Pancreas (tissue), 10 donors: ENCODE measurements at regions not wholly inside any gene's neighbourhood (a gene's known extent, or its start where the extent isn't known, plus 50 kb on each side); places are given as distances from the start of the nearest gene placed in this dataset.

Source experiments
- ATAC-seq, 4 donors: fragments of 200-7000 bp; cut with Tn5 transposase; one replicate each; pipeline versions ENCODE4 v1.8.0 to v1.9.1; 2020; ENCODE audit warnings: mild to moderate bottlenecking in 4 of 4, moderate library complexity in 4 of 4
- DNase-seq, 6 donors: peaks; one replicate each; pipeline ENCODE4 v3.0.0-alpha.2; 2020
- FAIRE-seq: peaks from 2 replicates; lab custom pipeline; 2012; peaks lifted over from hg19 to GRCh38; lab: Jason Lieb, UNC
- H3K27ac ChIP-seq, 4 donors: fragments of 200-600 bp; sonication (generic); 1 replicate in 3 of 4; 2 replicates in 1 of 4; pipeline versions ENCODE4 v1.5.0 to v1.8.0; 2020
- H3K27me3 ChIP-seq, 4 donors: fragments of 200-600 bp; one replicate each; pipeline ENCODE4 v1.8.0; 2021
- H3K36me3 ChIP-seq, 3 donors: fragments of 200-600 bp; sonication (generic) in 1 of 3; one replicate each; pipeline versions ENCODE4 v1.5.0 to v1.8.0; 2020 to 2021
- H3K4me1 ChIP-seq, 3 donors: fragments of 200-600 bp; one replicate each; pipeline ENCODE4 v1.8.0; 2021
- H3K4me3 ChIP-seq, 4 donors: fragments of 200-600 bp; sonication (generic) in 2 of 4; one replicate each; pipeline versions ENCODE4 v1.5.0 to v1.8.0; 2020 to 2021
- H3K9me3 ChIP-seq, 4 donors: fragments of 200-600 bp; one replicate each; pipeline ENCODE4 v1.8.0; 2021
- CTCF ChIP-seq, 4 donors: fragments of 200-600 bp; sonication (generic) in 3 of 4; IDR thresholded peaks; one replicate each; pipeline versions ENCODE4 v1.5.0 to v1.8.0; 2021; ENCODE audit warnings: antibody characterized with exemption in 4 of 4
- WGBS, 2 donors: extraction: QIAGEN DNeasy Blood & Tissue Kit; methylation state at CpG; one replicate each; pipeline ENCODE4 v1.1.7; 2013; 5-methylcytosine and 5-hydroxymethylcytosine counted together
- intact Hi-C, 3 donors: fragments of 100-400 bp; cut with DNase I; formaldehyde crosslinking; loops; one replicate each; pipeline versions ENCODE4 v1.11.1 to v1.14.2; 2022
- donor health status: healthy with polysubstance abuse.
- donor health status: DM: no; HTN: no; CAD: no; lungs with moderate emphysema.
- donor health status: DM: no; HTN: no; CAD: no.
- donor health status: control.
- donor health status: control.
- donor health status: Bipolar disorder and iron deficiency.
- donor health status: DM: yes; HTN: yes; CAD: no.
- donor health status: DM: no; HTN: no; CAD: no.
- donor health status: DM: no; HTN: no; CAD: no.
- donor health status: DM: yes; HTN: yes; CAD: no.

DNA sequence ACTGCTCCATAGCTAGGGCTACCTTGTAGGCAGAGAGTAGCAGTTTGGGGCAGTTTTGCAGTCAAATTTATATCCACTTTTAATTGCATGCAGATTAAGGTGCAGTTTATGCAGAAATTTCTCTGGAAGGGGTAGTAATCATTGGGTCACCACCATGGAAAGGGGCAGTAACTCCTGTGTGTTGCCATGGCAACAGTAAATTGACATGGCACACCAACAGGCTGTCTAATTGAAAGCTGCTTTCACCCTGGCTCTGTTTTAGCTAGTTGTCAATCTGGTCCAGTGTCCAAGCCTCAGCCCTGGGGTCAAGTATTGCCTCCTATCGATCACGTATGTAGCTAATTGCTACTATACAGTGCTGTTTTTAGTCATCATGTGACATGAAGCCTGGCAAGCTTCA is 786.1 kb upstream of the CNTN5 start:
- no peak for ATAC-seq
- FAIRE-seq = no peak
- WGBS, 2 donors = 73 to 75% methylated on average over 2 of the region's 2 CpGs

GRCh38 chr11:98243897-98244296 is 776.9 kb upstream of the CNTN5 start:
- H3K4me3 ChIP-seq = no peak overlapping the region
- H3K27me3 ChIP-seq = no peaks in the 10 kb centered on the region
- FAIRE-seq (no peak), ATAC-seq (no peak), DNase-seq (no peak)
- intact Hi-C loops = no loop called here
- H3K27ac ChIP-seq = no peak overlapping the region
- no peaks in the 10 kb centered on the region for H3K4me1 ChIP-seq
- TF ChIP-seq CTCF (IDR thresholded peaks at IDR 0.05) = no peak
- no peaks in the 10 kb centered on the region for H3K9me3 ChIP-seq
- 66 to 78% methylated on average over 6 of the region's 6 CpGs for WGBS, 2 donors
- no peaks in the 10 kb centered on the region for H3K36me3 ChIP-seq

More for the DNA sequence above, 786.1 kb upstream of the CNTN5 start:
- intact Hi-C loops = no loop called here
- Histone ChIP-seq H3K27ac (no peak overlapping the region), H3K4me3 (no peak overlapping the region), H3K9me3 (no peaks in the 10 kb centered on the region), H3K4me1 (no peaks in the 10 kb centered on the region), H3K36me3 (no peaks in the 10 kb centered on the region), H3K27me3 (no peaks in the 10 kb centered on the region)
- no peak for TF ChIP-seq CTCF (IDR thresholded peaks at IDR 0.05)
- DNase-seq = no peak

DNA sequence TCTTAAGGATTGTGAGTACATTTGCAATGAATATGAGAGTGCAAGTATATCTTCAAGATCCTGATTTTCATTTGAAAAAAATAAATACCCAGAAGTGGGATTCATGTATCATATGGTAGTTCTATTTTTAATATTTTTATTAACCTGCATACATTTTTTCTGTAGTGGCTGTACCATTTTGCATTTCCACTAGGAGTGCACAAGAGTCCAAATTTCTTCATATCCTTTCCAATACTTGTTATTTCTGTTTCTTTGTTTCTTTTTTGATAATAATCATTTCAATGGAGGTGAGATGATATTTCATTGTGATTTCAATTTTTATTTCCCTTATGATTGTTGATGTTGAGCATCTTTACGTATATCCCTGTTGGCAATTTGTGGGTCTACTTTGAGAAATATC is 759.8 kb upstream of the CNTN5 start:
- no peak overlapping the region for H3K27ac ChIP-seq
- no peaks in the 10 kb centered on the region for H3K36me3 ChIP-seq
- no peaks in the 10 kb centered on the region for H3K27me3 ChIP-seq
- WGBS, 2 donors = 57 to 74% methylated on average over 1 of the region's 1 CpG
- ATAC-seq (no peak), DNase-seq (no peak), FAIRE-seq (no peak)
- H3K4me3 ChIP-seq = no peak overlapping the region
- H3K4me1 ChIP-seq = no peaks in the 10 kb centered on the region
- H3K9me3 ChIP-seq = no peaks in the 10 kb centered on the region
- intact Hi-C loops = no loop called here
- TF ChIP-seq CTCF (IDR thresholded peaks at IDR 0.05) = no peak

DNA sequence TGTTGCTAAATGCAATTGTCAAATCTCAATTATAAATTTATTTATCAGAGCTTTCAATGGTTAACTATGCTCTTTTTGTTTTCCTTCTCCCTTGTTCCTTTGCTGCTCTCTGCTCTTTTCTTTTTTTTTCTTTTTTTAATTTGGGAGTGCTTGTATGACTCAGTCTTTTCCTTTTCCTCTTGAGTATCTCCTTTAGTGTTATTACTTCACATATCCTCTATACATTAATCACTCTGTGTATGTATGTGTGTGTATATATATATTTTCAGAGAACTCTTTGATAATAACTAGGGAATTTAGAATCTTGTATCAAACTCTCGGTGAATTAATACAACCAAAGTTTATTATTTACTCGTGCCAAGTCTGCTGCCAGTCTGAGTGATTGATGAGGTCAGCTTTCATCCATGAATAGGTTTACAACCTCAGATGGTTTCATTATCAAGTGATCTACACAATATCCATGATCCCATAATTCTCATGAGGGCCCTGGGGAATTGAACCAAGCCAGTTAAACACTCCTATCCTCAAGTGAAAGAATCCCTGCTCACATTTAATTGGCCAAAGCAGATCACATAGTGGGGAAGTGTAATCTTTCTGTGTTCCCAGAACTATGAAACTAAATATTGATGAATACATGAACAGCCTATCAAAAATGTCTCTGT is 743.4 kb upstream of the CNTN5 start:
- FAIRE-seq = no peak
- WGBS, 2 donors = 24 to 38% methylated on average over 2 of the region's 2 CpGs
- no peak for ATAC-seq

More for the DNA sequence above, 743.4 kb upstream of the CNTN5 start:
- Histone ChIP-seq H3K4me3 (no peak overlapping the region), H3K9me3 (no peaks in the 10 kb centered on the region), H3K27me3 (no peaks in the 10 kb centered on the region), H3K27ac (no peak overlapping the region), H3K4me1 (no peaks in the 10 kb centered on the region), H3K36me3 (no peaks in the 10 kb centered on the region)
- DNase-seq = no peak
- intact Hi-C loops = no loop called here
- no peak for TF ChIP-seq CTCF (IDR thresholded peaks at IDR 0.05)
